SKM-1 treated with dmso at 0.1 percent for 144 hours (cell line): ENCODE measurements at regions not wholly inside any gene's neighbourhood (a gene's known extent, or its start where the extent isn't known, plus 50 kb on each side); places are given as distances from the start of the nearest gene placed in this dataset.

Source experiments
- DNase-seq: peaks from one replicate; lab custom pipeline; 2025; ENCODE audit not compliant: unreplicated experiment; lab: John Stamatoyannopoulos, UW

- DNase-seq = no peak
Observed at GRCh38 chr3:124591699-124592098, 138.6 kb upstream of the UMPS start.

GRCh38 chr3:124592658-124593441 lies 137.4 kb upstream of the UMPS start:
- no peak for DNase-seq

GRCh38 chr3:124593442-124593829 lies 136.8 kb upstream of the UMPS start:
- no peak for DNase-seq

- DNase-seq = no peak
Observed at GRCh38 chr3:124594581-124594980, 135.7 kb upstream of the UMPS start.

- no peak for DNase-seq
Observed at GRCh38 chr3:124597273-124597672, 133.0 kb upstream of the UMPS start.

GRCh38 chr3:124597979-124598378 lies 132.3 kb upstream of the UMPS start:
- DNase-seq = no peak

GRCh38 chr3:124599147-124599765 lies 131.0 kb upstream of the UMPS start:
- DNase-seq = no peak

- DNase-seq = no peak
Observed at GRCh38 chr3:124599779-124600693, 130.2 kb upstream of the UMPS start.

- no peak for DNase-seq
Observed at GRCh38 chr3:124600765-124601164, 129.5 kb upstream of the UMPS start.

- no peak for DNase-seq
Observed at GRCh38 chr3:124601190-124601589, 129.1 kb upstream of the UMPS start.

- no peak for DNase-seq
Observed at GRCh38 chr3:124602980-124603627, 127.1 kb upstream of the UMPS start.

GRCh38 chr3:124605781-124606579 lies 124.3 kb upstream of the UMPS start:
- no peak for DNase-seq

GRCh38 chr3:124607163-124607562 lies 123.1 kb upstream of the UMPS start:
- DNase-seq = no peak

- DNase-seq = no peak
Observed at GRCh38 chr3:124609402-124609801, 120.8 kb upstream of the UMPS start.

GRCh38 chr3:124610130-124610529 lies 120.1 kb upstream of the UMPS start:
- DNase-seq = no peak

- DNase-seq = no peak
Observed at GRCh38 chr3:124611520-124611919, 118.7 kb upstream of the UMPS start.

GRCh38 chr3:124615896-124616543 lies 114.2 kb upstream of the UMPS start:
- peak; percentile 42 for DNase-seq

- DNase-seq = no peak
Observed at GRCh38 chr3:124617177-124617576, 113.1 kb upstream of the UMPS start.

GRCh38 chr3:124619887-124620599 lies 110.2 kb upstream of the UMPS start:
- DNase-seq = no peak
